ENCODE measurements at regions not wholly inside any gene's neighbourhood (a gene's known extent, or its start where the extent isn't known, plus 50 kb on each side); places are given as distances from the start of the nearest gene placed in this dataset.
"Not testable (repeated sequence)": the region's sequence is repeated elsewhere in the genome, so short reads cannot be mapped to it uniquely, and the experiment has no call there.

- no peak for DNase-seq
These were observed 759.5 kb downstream of the UQCRFS1 start for GRCh38 chr19:28453420-28453819.

DNA sequence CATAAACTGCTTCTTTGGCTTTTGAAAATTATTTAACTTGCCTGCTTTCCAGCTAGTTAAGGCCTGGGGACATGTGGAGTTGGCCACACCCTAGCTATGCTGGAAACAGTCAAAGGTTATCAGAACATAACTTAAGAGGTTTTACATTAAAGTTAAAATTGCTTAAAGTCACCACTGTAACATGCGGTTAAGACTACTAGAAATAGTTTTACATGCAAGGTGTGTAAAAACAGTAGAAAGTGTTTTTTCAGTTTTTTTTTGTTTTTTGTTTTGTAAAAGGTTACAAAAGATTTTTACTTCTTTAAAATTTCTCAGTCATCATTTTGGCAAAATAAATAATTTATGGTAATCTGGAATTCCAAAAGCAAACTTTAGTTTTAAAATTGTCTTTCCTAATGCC lies 763.1 kb downstream of the UQCRFS1 start:
- DNase-seq = no peak

DNA sequence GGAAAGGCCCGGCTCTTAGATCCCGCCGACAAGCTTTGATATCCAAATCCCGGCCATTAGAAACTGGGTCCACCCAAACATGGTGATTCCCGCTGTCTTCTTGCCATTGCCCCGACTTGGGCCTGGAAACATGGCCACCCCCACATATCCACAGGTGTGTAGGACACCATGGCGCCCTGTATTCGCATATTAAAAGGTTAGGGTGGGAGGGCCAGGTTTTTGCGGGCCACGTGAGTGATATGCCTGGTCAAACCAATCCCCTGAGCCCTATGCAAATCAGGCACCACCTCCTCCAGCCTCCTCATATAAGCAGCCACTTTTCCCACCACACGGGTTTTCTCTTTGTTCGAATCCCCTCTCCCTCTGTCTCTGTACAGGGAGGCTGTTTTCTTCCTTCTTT lies 766.4 kb downstream of the UQCRFS1 start:
- no peak for DNase-seq

- DNase-seq = no peak
These were observed 767.1 kb downstream of the UQCRFS1 start for GRCh38 chr19:28445826-28446225.

DNA sequence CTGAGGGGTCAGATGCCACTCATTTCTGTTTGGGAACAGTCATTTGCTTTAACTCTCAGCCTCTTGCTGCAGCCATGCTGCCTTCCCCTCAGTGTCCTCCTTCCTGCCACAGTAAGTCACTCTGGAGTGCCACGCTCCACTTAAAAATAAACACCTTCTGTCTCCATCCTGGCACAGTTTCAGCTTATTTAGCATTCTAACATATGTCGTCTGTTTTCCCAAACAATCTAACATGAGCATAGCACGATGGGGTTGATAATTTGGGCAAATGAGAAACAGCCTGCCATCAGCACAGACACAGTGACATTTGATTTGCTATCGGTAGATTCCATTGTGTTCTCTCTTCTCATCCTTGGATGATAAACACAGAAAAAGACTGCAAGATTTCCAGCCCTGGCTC lies 768.6 kb downstream of the UQCRFS1 start:
- no peak for DNase-seq

GRCh38 chr19:28443361-28443760 lies 769.6 kb downstream of the UQCRFS1 start:
- DNase-seq = no peak

GRCh38 chr19:28437390-28438346 lies 775.3 kb downstream of the UQCRFS1 start:
- DNase-seq = no peak

DNA sequence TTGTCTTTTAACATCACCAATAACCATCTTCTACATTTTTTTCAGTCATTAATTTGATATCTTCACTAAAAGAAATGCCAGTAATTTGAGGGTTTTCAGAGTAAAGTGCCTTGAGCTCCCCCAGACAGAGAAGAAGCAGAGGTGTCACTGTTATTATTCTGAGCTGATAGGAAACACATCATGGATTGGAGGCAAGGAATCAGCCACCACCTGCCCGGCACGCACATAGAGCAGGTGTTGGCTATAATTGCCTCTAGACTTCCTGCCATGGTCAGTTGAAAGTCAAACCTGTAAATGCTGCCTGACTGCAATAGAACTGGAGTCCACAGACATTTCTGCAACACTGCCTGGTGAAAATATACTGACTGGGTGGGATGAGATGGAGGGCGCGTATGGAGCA lies 776.6 kb downstream of the UQCRFS1 start:
- no peak for DNase-seq

DNA sequence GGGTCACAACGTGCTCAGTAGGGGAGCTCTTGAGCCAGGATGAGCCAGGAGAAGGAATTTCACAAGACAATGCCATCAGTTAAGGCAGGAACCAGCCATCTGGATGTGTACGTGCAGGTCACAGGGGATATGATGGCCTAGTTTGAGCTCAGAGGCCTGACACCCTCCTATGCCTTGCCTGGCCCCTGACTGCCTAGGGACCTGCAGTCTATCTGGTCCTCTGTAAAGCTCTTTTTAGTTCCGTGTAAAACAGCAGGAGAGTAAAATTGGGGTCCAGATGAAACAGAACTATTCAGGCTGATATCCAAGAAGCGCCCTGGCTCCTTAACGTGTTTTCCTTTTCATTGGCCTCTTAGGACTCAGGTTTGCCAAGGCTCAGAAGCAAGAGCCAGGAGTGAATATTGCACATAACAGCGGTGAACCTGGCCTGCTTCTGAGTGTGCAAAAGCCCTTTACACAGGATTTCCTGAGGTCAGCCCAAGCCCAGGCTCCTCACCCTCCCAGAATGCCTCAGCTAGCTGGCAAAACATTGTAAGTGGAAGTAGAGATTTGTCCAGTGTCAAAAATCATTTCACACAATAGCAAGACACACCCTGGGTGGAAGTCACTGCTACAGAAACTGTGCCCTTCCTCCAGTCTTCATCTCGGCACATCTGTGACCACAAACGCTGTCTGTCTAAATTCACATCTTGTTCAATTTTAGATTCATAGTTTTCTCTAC lies 777.2 kb downstream of the UQCRFS1 start:
- DNase-seq = no peak

DNA sequence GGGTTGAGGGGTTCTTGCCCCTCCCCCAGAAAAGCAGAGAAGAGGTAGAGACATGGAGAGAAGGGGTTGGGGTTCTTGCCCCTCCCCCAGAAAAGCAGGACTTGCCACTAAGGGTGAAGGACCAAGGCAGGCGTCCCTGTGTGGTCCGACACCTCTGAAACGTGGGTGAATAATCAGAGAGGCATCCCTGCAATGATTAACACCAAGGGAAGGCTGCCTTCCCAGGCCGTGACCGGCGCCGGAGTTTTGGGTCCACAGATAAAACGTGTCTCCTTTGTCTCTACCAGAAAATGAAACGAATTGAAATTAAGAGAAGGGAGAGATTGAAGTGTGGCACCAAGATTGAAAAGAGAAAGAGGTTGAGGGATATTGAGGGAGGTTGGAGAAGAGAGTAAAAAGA lies 778.2 kb downstream of the UQCRFS1 start:
- DNase-seq = not testable (repeated sequence)

GRCh38 chr19:28434365-28434764 lies 778.6 kb downstream of the UQCRFS1 start:
- DNase-seq = not testable (repeated sequence)

DNA sequence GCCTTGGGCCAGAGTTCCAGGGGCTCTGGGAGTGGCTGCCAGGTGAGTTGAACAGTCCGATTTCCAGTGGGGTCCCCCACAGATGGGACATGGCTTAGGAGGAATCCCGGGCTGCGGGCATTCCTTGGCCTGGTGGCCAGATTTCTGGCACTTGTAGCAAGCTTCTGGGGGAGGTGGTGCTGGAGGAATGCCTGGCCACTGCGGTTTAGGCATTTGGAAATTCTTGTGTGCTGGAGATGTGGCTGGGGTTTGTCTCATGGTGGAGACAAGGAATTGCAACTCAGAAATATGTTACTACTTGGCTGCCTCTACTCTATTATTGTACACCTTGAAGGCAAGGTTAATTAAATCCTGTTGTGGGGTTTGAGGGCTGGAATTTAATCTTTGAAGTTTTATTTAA lies 779.8 kb downstream of the UQCRFS1 start:
- not testable (repeated sequence) for DNase-seq

DNA sequence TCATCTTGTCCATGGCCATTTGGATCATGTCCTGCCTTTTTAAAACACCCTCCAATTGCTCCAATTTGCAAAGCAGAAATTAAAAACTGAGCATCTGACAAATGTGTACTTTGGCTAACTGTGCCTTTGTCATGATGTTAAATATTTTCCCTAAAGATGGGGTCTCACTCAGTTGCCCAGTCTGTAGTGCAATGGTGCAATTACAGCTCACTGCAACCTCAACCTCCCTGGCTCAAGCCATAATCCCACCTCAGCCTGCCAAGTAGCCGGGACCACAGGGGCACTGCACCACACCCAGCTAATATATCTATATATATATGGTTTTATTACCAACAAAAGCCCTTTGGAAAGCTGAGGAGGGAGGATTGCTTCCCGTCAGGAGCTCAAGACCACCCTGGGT lies 782.7 kb downstream of the UQCRFS1 start:
- DNase-seq = no peak

DNA sequence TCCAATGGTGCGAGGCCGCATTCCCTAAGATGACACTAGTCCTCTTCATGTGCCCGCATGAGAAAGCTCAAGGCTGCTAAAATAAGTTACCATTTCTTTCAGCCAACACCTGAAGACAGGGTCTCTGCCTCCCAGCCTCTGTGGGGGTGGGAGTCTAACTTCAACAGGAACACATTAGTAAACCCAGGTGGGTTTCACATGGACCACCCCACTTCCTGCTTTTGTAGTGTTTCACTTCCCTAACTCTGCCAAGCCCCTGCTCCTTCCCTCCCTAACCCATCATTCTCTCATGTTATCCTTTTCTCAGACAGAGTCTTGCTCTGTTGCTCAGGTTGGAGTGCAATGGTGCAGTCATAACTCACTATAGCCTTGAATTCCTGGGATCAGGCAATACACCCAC lies 783.6 kb downstream of the UQCRFS1 start:
- no peak for DNase-seq

DNA sequence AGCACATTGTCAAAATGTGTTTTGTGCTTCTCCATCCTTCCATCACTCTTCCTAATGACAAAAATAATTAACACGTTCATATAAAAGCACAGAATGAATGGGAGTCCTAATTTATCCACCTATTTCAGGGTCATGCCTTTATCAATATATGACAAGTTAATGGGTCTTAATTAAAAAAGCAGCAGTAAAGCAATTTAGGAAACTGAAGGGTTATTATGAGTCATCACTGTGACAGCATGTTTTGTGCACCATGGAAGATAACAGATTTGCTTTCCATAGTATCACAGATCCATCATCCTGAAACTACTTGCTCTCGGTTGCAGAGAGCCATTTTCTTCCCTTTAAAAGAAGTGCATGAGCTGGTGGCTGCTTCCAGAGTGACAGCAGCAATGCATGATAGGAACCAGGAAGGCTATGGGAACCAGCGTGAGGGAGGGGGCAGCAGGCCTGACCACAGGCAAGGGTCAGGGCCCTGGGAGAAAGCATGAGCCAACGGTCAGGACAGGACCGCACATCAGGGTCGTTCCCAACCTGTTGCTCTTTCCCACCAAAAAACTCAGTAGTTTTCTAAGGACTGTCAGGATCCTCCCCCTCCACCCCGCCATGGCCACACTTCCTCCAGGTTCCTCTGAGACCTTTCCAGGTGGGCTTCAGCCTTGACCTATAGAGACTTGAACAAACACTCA lies 784.1 kb downstream of the UQCRFS1 start:
- no peak for DNase-seq

- no peak for DNase-seq
These were observed 785.4 kb downstream of the UQCRFS1 start for GRCh38 chr19:28427376-28428083.

- no peak for DNase-seq
These were observed 786.2 kb downstream of the UQCRFS1 start for GRCh38 chr19:28426730-28427225.

- DNase-seq = no peak
These were observed 786.7 kb downstream of the UQCRFS1 start for GRCh38 chr19:28426110-28426729.

DNA sequence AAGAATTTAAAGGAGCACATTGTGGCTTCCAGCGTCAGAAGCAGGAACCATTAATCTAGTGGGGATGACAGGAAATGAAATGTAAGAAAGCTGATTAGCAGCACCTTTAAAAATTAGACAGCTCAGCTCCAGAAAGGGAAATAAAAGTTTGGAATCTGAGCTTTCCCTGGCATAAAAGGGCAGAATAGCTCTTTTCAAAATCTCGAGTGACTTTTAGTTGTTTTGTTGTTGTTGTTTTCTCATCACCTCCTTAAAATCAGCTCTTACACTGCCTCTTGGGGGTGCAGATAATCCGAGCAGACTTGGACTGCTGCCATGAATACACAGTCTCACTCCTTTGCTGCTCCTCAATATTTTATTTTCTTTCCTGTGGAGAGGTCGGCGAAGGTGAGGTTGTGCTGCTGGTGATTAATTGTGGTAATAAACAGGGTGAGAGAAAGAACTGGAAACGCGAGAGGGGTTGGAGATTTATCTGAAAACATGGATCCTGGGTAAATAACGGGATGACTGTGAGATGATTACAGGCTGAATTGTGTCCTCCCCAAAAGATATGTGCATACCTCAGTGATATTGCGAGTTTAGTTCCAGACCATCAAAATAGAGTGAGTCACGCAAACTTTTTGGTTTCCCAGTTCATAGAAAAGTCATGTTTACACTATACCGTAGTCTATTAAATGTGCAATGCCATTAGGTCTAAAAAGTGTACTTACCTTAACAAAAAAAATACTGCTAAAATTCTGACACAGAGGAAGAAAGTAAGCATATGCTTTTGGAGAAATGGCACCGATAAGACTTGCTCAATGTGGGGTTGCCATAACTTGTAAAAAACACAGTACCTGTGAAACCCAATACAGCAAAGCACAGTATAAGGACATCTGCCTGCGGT lies 787.7 kb downstream of the UQCRFS1 start:
- no peak for DNase-seq

GRCh38 chr19:28424662-28425045 lies 788.3 kb downstream of the UQCRFS1 start:
- no peak for DNase-seq

- DNase-seq = no peak
These were observed 788.9 kb downstream of the UQCRFS1 start for GRCh38 chr19:28424077-28424476.

All from AML-193 (cell line).